BLaER1 (cell line): ENCODE measurements at regions not wholly inside any gene's neighbourhood (a gene's known extent, or its start where the extent isn't known, plus 50 kb on each side); places are given as distances from the start of the nearest gene placed in this dataset.

ENCODE experiments used
- H3K27ac ChIP-seq: shearing (Covaris generic); formaldehyde crosslinking; 2 replicates; pipeline ENCODE4 v1.8.1; 2022
- H3K27me3 ChIP-seq: shearing (Covaris generic); formaldehyde crosslinking; 2 replicates; pipeline ENCODE4 v1.8.1; 2022
- H3K36me3 ChIP-seq: shearing (Covaris generic); formaldehyde crosslinking; 2 replicates; pipeline ENCODE4 v1.8.1; 2022
- H3K4me1 ChIP-seq: shearing (Covaris generic); formaldehyde crosslinking; 2 replicates; pipeline ENCODE4 v1.8.1; 2022
- H3K4me2 ChIP-seq: shearing (Covaris generic); formaldehyde crosslinking; 2 replicates; pipeline ENCODE4 v1.8.1; 2022
- H3K4me3 ChIP-seq: shearing (Covaris generic); formaldehyde crosslinking; 2 replicates; pipeline ENCODE4 v1.8.1; 2022
- H3K9ac ChIP-seq: shearing (Covaris generic); formaldehyde crosslinking; 2 replicates; pipeline ENCODE4 v1.8.1; 2022
- H3K9me3 ChIP-seq: shearing (Covaris generic); formaldehyde crosslinking; 2 replicates; pipeline ENCODE4 v1.8.1; 2022
- H4K20me1 ChIP-seq: shearing (Covaris generic); formaldehyde crosslinking; 2 replicates; pipeline ENCODE4 v1.8.1; 2022
- Cebpa-rat ChIP-seq: shearing (Covaris generic); IDR thresholded peaks from 2 replicates; pipeline ENCODE4 v1.8.1; 2022

GRCh38 chr3:65070968-65071367 is 383.2 kb upstream of the ADAMTS9 start:
- no peak overlapping the region for H3K27ac ChIP-seq
- no peak overlapping the region for H3K4me2 ChIP-seq
- H3K4me1 ChIP-seq, result no peaks in the 10 kb centered on the region
- no peak for TF ChIP-seq Cebpa-rat
- no peaks in the 10 kb centered on the region; the same call in 1 of the 2 replicates for H3K27me3 ChIP-seq
- no peak overlapping the region for H3K4me3 ChIP-seq
- H4K20me1 ChIP-seq, result no peaks in the 10 kb centered on the region
- no peak overlapping the region for H3K9ac ChIP-seq
- H3K9me3 ChIP-seq, result peaks cover 7% of the 10 kb centered on the region; the same call in 1 of the 2 replicates
- no peaks in the 10 kb centered on the region for H3K36me3 ChIP-seq

- no peaks in the 10 kb centered on the region for H3K9me3 ChIP-seq
- H3K4me2 ChIP-seq, result no peak overlapping the region
- no peaks in the 10 kb centered on the region for H4K20me1 ChIP-seq
- H3K4me3 ChIP-seq, result no peak overlapping the region
- no peaks in the 10 kb centered on the region for H3K27me3 ChIP-seq
- no peak overlapping the region for H3K27ac ChIP-seq
- H3K36me3 ChIP-seq, result no peaks in the 10 kb centered on the region
- no peaks in the 10 kb centered on the region for H3K4me1 ChIP-seq
- no peak for TF ChIP-seq Cebpa-rat
- H3K9ac ChIP-seq, result no peak overlapping the region
Measured at GRCh38 chr3:65060904-65061303, 373.1 kb upstream of the ADAMTS9 start.

GRCh38 chr3:65052101-65052500 is 364.3 kb upstream of the ADAMTS9 start:
- Histone ChIP-seq H3K9me3 (no peaks in the 10 kb centered on the region; the same call in 1 of the 2 replicates), H4K20me1 (no peaks in the 10 kb centered on the region), H3K4me3 (no peak overlapping the region), H3K4me1 (0 out of 2 replicates have a peak, but pooled peaks cover 6% of the 10 kb centered on the region), H3K36me3 (no peaks in the 10 kb centered on the region), H3K27me3 (no peaks in the 10 kb centered on the region), H3K9ac (no peak overlapping the region), H3K4me2 (no peak overlapping the region), H3K27ac (no peak overlapping the region)
- no peak for TF ChIP-seq Cebpa-rat

GRCh38 chr3:65048151-65048550 is 360.4 kb upstream of the ADAMTS9 start:
- H3K36me3 ChIP-seq, result no peaks in the 10 kb centered on the region
- H3K27me3 ChIP-seq, result no peaks in the 10 kb centered on the region
- no peaks in the 10 kb centered on the region for H4K20me1 ChIP-seq
- no peak overlapping the region for H3K4me3 ChIP-seq
- no peak overlapping the region for H3K27ac ChIP-seq
- no peak for TF ChIP-seq Cebpa-rat
- H3K9ac ChIP-seq, result no peak overlapping the region
- H3K4me2 ChIP-seq, result no peak overlapping the region
- 0 out of 2 replicates have a peak, but pooled peaks cover 6% of the 10 kb centered on the region for H3K4me1 ChIP-seq
- H3K9me3 ChIP-seq, result no peaks in the 10 kb centered on the region; the same call in 1 of the 2 replicates

GRCh38 chr3:65045138-65045537 is 357.3 kb upstream of the ADAMTS9 start:
- H4K20me1 ChIP-seq, result no peaks in the 10 kb centered on the region
- H3K27me3 ChIP-seq, result no peaks in the 10 kb centered on the region
- H3K36me3 ChIP-seq, result no peaks in the 10 kb centered on the region
- no peak overlapping the region for H3K4me3 ChIP-seq
- no peak overlapping the region for H3K4me2 ChIP-seq
- no peak overlapping the region for H3K27ac ChIP-seq
- no peak for TF ChIP-seq Cebpa-rat
- H3K9ac ChIP-seq, result no peak overlapping the region
- no peaks in the 10 kb centered on the region; the same call in 1 of the 2 replicates for H3K9me3 ChIP-seq
- no peaks in the 10 kb centered on the region for H3K4me1 ChIP-seq

GRCh38 chr3:65044401-65044800 is 356.6 kb upstream of the ADAMTS9 start:
- no peak overlapping the region for H3K27ac ChIP-seq
- no peak overlapping the region for H3K4me3 ChIP-seq
- H3K4me2 ChIP-seq, result no peak overlapping the region
- no peaks in the 10 kb centered on the region for H3K9me3 ChIP-seq
- H3K27me3 ChIP-seq, result no peaks in the 10 kb centered on the region
- no peaks in the 10 kb centered on the region for H4K20me1 ChIP-seq
- H3K9ac ChIP-seq, result no peak overlapping the region
- no peaks in the 10 kb centered on the region for H3K36me3 ChIP-seq
- TF ChIP-seq Cebpa-rat, result no peak
- H3K4me1 ChIP-seq, result no peaks in the 10 kb centered on the region

GRCh38 chr3:65042675-65043074 is 354.9 kb upstream of the ADAMTS9 start:
- no peak overlapping the region for H3K4me2 ChIP-seq
- H3K9ac ChIP-seq, result no peak overlapping the region
- H3K9me3 ChIP-seq, result no peaks in the 10 kb centered on the region
- no peaks in the 10 kb centered on the region for H3K27me3 ChIP-seq
- no peaks in the 10 kb centered on the region for H3K36me3 ChIP-seq
- H3K27ac ChIP-seq, result no peak overlapping the region
- H3K4me1 ChIP-seq, result no peaks in the 10 kb centered on the region
- TF ChIP-seq Cebpa-rat, result no peak
- no peak overlapping the region for H3K4me3 ChIP-seq
- H4K20me1 ChIP-seq, result no peaks in the 10 kb centered on the region

- Histone ChIP-seq H4K20me1 (no peaks in the 10 kb centered on the region), H3K4me1 (no peaks in the 10 kb centered on the region), H3K4me2 (no peak overlapping the region), H3K27ac (no peak overlapping the region), H3K27me3 (no peaks in the 10 kb centered on the region), H3K36me3 (no peaks in the 10 kb centered on the region), H3K9me3 (no peaks in the 10 kb centered on the region), H3K9ac (no peak overlapping the region), H3K4me3 (no peak overlapping the region)
- no peak for TF ChIP-seq Cebpa-rat
Measured at GRCh38 chr3:65039754-65040210, 352.0 kb upstream of the ADAMTS9 start.

GRCh38 chr3:65037861-65038260 is 350.1 kb upstream of the ADAMTS9 start:
- TF ChIP-seq Cebpa-rat, result no peak
- Histone ChIP-seq H3K27ac (no peak overlapping the region), H3K27me3 (no peaks in the 10 kb centered on the region), H4K20me1 (no peaks in the 10 kb centered on the region), H3K9me3 (no peaks in the 10 kb centered on the region), H3K36me3 (no peaks in the 10 kb centered on the region), H3K4me3 (no peak overlapping the region), H3K9ac (no peak overlapping the region), H3K4me1 (no peaks in the 10 kb centered on the region), H3K4me2 (no peak overlapping the region)

- H3K4me3 ChIP-seq, result no peak overlapping the region
- no peaks in the 10 kb centered on the region for H3K27me3 ChIP-seq
- H3K36me3 ChIP-seq, result no peaks in the 10 kb centered on the region
- no peaks in the 10 kb centered on the region for H3K9me3 ChIP-seq
- H3K9ac ChIP-seq, result no peak overlapping the region
- H3K4me2 ChIP-seq, result no peak overlapping the region
- no peaks in the 10 kb centered on the region for H3K4me1 ChIP-seq
- TF ChIP-seq Cebpa-rat, result no peak
- H4K20me1 ChIP-seq, result no peaks in the 10 kb centered on the region
- H3K27ac ChIP-seq, result no peak overlapping the region
Measured at GRCh38 chr3:65035246-65035645, 347.4 kb upstream of the ADAMTS9 start.

GRCh38 chr3:65033576-65033975 is 345.8 kb upstream of the ADAMTS9 start:
- H3K4me1 ChIP-seq, result no peaks in the 10 kb centered on the region
- H3K27ac ChIP-seq, result no peak overlapping the region
- H3K27me3 ChIP-seq, result no peaks in the 10 kb centered on the region
- no peak overlapping the region for H3K4me3 ChIP-seq
- no peaks in the 10 kb centered on the region for H3K9me3 ChIP-seq
- H3K9ac ChIP-seq, result no peak overlapping the region
- no peaks in the 10 kb centered on the region for H3K36me3 ChIP-seq
- no peak overlapping the region for H3K4me2 ChIP-seq
- H4K20me1 ChIP-seq, result no peaks in the 10 kb centered on the region
- TF ChIP-seq Cebpa-rat, result no peak
